Hippocampal formation (tissue), 2 donors: ENCODE measurements at regions not wholly inside any gene's neighbourhood (a gene's known extent, or its start where the extent isn't known, plus 50 kb on each side); places are given as distances from the start of the nearest gene placed in this dataset.
"Not testable (repeated sequence)": the region's sequence is repeated elsewhere in the genome, so short reads cannot be mapped to it uniquely, and the experiment has no call there.

Experiments
- DNase-seq, 2 donors: peaks; one replicate each; lab custom pipeline; 2025; lab: John Stamatoyannopoulos, UW

DNA sequence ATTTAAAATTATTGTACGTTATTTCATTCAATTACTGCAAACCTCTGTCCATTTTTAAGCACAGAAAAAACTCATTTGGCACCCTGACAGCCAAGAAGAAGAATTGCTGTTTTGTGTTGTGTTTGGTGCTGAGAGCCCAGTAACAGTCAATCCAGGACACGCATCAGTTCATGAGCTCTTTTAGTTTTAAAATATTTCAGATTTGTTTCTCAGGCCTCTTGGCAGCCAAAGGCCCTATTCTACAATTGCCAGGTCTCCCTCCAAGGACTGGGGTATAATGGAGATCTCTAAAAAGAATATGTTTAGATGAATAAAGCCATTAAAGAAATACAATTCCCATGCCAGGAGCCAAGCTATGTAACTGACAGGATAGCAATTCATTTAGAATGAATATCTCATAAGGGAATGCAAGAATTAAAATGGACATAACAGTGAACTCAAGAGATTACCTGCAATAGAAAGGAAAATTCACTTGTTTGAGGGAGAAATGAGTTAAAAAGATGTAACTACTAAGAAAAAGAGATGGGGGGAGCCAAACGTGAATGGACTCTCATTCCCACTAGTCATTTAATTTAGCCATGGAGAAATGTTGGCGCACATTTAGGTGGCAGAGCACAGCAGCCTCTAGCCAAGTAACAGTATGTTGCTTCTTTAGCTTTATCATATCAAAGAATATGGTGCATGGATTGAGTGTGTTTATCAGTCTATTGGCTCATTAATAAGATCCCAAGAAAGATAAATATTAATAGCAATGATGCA is 140.6 kb upstream of the PELI2 start:
- DNase-seq: peak in 1 of 2 donors; percentile 43

DNA sequence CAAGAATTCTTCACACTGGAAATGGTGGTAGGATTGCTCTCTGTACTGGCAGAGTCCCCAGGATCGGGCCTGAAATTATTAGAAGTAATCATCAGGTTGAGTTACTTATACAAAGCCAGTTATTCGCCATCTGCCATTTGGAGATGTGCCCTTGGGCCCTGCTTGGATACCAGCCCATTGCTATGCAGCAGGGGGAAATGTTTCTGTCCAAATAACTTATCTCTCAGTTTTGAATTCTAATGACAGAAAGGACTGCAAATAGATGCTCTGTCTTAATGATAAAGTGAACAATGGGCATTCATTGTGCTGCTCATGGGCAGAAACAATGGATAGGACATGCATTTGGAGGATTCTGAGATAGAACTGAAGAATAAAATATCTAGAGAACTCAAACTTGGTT is 139.1 kb upstream of the PELI2 start:
- peak; percentile 13 to 16 for DNase-seq

DNA sequence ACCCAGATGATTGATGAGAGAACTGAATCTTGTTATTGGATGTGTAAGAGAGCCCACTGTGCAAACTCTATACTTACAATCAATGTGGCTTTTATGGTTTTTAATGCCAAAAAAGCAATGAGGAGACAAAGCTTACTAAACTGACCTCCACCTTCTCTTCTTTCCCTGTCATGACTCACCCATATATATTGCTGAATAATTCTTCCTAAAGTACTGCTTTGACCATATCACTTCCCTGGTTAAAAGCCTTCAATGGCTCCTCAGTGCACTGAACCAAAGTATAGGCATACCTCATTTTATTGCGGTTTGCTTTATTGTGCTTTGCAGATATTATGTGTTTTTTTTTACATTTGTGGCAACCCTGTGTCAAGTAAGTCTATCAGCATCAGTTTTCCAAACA is 138.4 kb upstream of the PELI2 start:
- no peak for DNase-seq

DNA sequence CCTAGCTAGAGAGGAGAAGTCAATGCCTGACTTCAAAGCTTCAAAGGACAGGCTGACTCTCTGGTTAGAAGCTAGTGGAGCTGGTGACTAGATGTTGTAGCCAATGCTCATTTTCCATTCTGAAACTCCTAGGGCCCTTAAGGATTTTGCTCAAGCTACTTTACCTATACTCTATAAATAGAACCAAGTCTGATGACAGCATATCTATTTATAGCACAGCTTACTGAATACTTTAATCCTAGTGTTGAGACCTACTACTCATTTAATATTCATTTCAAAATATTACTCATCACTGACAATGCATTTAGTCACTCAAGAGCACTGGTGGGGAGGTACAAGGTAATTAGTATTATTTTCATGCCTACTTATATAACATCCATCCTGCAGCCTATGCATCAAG is 137.2 kb upstream of the PELI2 start:
- DNase-seq: no peak

DNA sequence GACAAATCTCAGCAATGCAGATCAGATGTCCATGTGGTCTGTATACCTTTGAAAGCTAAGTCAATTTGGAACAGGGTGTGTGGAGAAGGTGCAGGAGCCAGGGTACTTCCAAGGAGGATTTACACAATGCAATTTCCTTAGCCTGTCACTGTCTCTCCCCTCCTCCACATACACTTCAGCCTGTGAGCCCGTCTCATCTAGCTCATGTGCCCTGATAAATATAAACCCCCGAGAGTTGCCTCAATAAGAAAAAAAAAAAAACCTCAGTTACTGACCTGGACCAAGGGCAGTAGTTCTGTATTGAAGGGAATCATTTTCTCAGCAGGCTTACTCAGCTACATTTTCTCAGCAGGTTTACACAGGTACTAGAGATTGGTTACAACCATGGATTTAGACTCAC is 132.1 kb upstream of the PELI2 start:
- no peak for DNase-seq

DNA sequence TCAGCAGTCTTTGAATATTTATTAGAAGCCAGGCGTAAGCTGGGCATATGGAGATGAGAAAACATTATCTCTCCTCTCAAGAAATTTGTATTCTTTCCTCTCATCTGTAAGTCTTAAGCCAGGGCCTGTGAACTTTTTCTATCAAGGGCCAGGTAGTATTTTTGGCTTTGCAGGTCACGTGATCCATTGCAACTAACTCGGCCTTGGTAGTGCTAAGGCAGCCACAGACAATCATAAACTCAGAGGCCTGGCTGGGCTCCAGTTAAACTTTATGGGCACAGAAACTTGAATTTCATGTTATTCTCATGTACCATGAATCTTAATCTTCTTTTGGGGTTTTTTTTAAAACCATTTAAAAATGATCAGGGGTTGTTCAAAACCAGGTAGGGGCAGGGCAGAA is 117.4 kb upstream of the PELI2 start:
- DNase-seq: no peak

DNA sequence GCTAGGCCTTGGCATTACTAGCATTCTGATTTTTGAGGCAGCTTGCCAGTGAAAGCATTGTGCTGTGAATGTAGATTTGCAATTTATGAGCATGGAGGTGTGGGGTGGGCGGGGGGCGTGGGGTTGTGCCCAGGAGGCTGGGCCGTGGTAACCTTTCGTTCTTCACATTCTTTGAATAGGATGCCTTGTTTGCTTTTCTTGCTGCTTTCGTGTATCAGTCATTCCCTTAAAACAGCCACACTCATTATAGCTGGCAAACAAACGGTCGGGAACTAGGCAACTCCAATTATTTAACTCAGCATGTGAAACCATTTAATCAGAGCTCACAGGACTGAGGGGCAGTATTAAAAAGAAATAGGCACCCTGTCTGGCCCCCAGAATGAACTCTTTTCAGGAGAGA is 115.9 kb upstream of the PELI2 start:
- no peak for DNase-seq

DNA sequence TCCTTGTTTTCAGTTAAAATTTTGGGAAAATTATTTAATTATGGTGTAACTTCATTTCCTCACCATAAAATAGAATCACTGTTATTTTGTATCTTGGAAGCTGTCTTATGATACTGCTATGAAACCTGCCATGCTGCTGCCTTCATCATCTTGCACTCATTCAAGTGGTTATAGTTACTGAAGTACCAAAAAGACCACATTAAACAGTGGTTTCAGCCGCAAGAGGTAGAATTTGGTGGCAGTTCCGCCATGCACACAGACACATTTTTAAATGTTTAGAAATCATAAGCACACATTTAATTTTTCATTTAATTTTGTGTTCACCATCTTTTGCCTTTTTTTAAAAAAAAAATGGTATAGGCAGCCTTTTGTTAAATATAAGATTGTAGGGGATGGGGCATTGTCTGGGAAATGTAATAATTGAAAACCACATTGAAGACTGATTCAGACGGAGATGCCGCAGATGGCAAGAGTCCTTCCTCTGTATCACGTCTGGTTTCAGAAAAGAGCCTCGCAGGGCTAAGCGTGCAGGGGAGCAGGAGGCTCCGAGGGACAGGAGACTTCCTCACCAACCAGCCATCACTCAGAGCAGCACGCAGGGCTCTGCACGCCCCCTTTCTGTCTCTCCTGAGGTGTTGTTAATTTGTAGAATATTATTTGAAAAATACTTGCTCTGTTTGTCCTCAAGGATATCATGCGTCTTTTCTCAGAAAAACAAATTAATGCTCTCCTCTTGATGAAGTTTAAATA is 115.2 kb upstream of the PELI2 start:
- no peak for DNase-seq

DNA sequence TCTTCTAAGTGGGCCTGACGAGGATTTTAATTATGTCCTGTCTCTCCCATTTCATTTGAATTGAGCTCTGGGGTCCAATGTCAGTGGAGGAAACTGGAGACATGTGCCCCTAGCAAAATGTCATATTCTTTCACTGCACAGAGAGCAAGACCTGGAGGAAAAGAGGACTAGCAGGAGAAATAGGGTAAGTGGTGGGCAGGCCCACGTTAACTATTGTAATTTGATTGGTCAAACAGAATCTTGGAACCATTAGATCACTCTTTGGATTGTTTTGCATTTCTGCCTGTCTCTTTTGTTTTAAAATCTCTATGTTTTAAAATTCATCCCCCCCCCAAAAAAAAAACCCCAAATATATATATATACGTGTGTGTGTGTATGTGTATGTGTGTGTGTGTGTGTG is 113.9 kb upstream of the PELI2 start:
- DNase-seq: no peak

DNA sequence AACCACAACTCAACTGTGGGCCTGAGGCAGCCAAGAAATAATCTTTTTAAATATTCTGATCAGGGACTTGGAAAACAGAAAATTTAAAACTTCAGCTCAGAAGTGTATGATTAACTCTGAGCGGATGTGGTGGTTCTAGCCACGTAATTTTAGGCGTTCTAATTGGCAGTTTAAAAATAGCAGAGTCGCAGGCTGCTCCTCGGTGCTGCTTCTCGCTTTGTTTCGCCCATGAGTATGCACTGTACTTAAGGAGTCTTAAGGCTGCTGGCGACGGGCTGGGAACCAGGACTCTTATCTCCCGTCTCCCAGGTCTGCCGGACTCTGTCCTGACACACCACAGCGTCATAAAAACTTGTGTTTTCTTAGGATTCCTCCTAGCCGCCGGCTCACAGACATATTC is 113.4 kb upstream of the PELI2 start:
- DNase-seq: peak in 1 of 2 donors; percentile 5

DNA sequence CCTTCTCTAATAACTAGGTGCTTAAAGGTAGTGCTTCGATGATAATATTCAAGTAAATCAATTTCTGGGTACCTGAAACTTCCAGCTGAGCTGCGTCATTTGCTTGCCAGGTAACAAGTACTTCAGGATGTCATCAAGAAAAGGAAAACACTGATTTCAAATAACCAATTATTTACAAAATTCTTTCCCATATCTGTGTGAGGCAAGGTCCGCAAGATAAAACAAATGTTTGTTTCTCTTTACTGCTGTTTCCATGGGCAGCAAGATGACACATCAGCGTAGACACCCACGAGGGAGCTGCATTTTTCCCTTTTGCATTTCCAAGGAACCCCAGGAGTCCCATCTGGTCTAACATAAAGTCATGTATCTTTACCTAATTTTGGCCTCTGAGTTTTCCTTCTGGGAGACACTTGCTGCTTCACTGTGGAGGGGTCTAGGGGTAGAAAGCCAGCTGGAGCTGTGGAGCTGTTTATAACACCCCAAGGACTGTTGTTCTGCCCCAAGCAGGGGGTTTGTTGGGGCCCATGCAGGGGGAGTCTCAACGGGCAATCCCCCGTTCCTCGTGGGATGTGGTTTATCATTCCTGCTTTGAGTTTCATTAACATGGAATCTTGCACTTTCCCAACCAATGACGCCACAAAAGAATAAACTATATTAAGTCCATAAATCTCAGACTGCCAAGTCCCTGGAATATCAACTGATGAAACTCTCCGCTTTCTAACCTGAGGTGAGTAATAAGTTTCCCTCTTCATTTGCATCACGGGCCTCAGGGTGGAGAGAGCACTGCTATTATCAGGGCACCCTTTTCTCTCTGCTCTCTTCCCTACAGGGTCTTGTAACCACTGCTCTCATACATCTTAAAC is 112.8 kb upstream of the PELI2 start:
- DNase-seq: no peak

DNA sequence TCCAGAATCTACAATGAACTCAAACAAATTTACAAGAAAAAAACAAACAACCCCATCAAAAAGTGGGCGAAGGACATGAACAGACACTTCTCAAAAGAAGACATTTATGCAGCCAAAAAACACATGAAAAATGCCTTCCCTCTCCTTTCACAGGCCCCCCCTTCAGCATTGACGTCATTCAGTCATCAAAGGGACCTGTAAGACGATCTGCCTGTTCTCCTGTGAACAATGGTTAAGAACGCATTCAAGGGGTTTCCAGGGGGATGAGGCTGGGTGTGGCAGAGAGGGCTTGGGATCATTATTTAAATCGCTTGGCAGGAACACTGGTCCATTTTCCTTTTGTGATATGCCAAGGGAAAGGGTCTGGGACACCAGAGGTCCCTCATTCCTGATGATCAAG is 110.7 kb upstream of the PELI2 start:
- DNase-seq: not testable (repeated sequence)

DNA sequence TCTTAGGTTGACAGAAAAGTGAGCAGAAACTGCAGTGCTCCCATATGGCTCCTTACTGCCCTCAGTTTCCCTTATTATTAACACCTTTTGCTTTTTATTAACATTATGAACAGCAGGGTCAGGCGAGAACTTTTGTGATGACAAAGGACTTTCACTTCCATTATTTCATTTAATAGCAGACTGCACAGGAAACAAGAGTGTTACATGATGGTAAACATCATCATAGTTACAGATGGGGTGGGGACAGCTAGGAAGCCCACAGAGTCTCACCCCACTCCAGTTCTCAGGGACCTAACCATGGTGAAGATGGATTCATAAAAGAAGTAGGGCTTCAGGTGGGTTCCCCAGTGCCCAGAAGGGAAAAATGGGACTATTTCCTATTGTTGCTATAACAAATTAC is 110.1 kb upstream of the PELI2 start:
- DNase-seq: no peak

DNA sequence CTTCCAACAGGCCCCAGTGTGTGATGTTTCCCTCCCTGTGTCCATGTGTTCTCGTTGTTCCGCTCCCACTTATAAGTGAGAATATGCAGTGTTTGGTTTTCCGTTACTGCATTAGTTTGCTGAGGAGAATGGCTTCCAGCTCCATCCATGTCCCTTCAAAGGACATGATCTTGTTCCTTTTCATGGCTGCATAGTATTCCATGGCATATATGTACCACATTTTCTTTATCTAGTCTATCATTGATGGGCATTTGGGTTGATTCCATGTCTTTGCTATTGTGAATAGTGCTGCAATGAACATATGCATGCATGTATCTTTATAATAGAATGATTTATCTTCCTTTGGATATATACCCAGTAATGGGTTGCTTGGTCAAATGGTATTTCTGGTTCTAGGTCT is 109.5 kb upstream of the PELI2 start:
- DNase-seq: not testable (repeated sequence)

DNA sequence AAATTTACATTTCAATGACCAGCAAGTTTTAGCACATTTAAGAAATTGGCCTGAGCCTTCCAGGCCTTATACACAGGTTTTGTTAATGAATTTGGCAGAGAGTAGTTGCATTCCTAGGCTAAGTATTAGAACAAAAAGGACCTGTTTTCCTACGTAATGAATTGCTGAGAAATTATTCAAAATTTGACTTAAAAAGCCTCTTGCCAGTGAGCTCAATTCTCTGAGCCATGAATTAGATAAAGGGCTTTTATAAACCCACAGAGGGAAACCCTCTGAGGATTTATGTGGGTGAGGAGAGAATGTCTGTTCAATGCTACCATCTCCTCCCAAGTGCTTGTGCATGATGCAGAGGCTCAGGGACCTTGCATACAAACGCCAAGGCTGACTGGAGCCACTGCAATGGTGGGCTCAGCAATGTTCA is 94.5 kb upstream of the PELI2 start:
- peak in 1 of 2 donors; percentile 31 for DNase-seq

DNA sequence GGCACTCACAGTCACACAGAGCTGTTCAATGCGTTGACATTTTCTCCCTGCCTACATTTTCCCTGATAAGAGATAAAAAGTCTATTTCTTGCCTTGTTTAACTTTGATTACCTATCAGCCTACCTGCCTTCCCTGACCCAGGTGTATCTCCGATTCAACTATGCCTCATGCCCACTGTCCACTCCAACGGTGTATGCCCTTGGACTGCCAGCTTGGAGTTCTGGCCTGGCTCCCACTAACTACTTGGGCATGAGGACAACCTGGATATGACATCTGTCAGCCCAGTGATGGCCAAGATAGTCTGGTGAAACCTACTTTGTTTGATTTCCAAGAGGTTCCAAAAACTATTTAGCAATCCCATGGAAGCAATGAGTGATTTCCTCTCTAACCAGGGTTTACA is 93.0 kb upstream of the PELI2 start:
- no peak for DNase-seq

DNA sequence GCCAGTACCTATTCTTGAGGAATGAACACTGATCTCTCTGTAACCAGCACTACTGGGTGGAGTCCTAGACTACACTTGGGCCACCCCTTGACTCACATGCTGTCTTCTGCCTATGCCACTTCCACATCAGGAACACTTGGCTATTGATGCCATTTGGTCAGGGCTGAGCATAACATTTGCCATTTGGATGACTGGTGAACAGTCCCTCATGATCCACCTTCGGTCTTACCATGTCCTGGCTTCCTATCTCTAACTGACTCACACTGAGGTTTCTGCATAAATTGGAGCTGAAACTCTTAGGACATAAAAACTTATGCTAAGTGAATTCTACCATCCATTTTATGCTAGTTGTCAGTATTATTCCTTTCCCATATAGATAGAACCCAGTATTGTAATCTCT is 91.7 kb upstream of the PELI2 start:
- no peak for DNase-seq

DNA sequence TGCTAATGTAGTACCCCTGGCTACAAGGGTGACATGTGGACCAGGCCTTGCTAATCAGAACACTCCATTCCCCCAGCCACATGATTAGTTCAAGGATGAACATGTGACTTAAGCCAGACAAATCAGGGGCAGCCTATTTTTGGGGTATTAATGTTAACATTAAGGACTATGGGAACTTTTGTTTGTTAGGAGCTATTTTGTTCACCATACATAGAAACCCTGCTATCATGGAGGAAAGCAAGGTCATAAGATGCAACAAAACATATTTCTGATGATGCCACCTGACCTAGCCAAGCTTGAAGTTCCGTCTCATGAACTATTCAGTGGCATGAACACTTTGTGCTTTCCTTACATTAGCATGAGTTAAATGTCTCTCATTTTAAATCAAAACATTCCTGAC is 90.8 kb upstream of the PELI2 start:
- no peak for DNase-seq

DNA sequence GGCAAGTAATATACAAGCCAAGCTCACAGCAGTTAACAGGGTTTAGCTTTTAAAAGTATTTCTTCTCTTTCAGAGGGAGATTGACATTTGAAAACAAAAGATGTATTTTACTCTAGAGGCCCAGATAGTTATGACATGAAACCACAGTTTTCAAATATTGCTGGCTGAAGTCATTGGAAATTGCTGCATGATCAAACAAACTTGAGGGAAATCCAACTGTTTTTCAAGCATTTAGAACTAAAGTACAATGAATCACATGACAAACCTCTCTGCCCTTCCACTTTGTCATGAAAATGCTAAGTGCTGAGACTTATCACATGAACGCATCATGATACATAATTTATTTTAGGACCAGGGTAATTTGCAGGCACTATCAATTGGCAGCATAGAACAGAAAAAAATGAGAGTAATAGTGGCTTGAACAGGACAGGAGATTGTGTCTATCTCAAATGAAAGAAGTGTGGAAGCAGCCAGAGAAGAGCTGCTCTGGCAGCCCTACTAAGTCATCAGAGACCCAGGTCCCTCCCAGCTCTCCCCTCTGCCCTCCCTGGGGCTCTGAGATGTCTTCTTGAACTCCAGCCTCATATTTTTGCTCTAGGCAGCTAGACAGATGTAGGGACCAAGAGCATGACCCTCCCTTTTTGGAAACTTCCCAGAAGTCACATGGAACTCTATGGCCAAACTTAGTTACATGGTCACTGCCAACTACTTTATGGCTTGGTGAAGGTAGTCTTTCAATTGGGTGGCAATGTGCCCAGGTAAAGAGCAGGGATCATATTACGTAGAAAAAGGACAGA is 90.1 kb upstream of the PELI2 start:
- no peak for DNase-seq

DNA sequence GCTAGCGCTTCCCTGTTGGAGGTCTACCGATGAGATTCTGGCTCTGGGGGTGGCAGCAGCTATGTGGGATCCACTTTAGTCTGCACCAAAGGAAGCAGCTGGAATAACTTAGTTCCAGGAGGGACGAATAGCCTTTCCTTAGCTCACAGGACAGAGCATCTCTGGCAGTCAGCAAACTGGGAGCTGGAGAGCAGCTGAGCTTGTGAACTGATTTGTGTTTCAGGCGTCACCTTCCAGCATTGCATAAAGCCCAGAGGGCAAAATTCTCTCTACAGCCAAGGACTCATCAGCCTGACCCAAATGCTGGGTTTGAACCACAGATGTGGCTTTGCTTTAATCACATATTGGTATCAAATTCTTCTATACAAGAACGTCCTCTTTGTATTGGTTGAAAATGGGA is 81.9 kb upstream of the PELI2 start:
- no peak for DNase-seq

DNA sequence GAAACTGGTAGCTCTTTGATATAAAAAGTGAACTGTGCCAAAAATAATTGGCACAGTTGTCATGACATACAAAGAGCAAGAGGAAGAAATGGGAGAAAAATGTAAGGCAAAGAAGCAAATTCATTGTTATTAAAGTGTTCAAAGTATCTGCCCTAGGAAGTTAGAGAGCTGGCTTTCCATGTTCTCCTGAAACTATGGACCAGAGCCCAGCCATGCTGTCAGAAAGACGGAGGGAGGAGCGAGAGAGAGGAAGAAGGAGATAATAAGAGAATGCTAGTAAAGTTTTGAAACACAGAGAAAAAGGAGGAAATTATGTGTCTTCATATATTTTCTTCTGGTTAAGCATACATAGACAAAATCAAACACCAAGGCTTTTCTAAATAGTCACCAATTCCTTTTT is 78.1 kb upstream of the PELI2 start:
- no peak for DNase-seq

DNA sequence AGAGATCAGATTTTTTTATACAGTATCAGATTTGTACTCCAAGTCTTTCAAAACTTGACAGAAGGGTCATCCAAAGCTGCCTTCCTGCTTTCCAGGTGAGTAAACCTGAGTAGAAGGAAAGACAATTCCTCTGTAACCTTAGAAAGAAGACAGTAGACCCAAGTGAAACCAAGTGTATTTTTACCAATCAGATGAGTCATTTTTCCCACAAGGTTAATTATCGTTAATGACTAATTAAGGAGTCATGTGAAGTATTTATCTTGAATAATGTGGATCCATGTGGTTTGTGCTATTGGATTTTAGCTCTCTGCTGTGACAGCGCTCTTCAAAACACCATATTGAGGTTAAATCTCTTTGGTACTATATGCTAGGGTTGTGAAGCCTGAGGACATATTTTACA is 74.0 kb upstream of the PELI2 start:
- DNase-seq: no peak
